HEK293T (cell line): ENCODE measurements at regions not wholly inside any gene's neighbourhood (a gene's known extent, or its start where the extent isn't known, plus 50 kb on each side); places are given as distances from the start of the nearest gene placed in this dataset.

Experiments used
- BHLHE40 ChIP-seq: fragments of 450-650 bp; IDR thresholded peaks from 2 replicates; pipeline ENCODE4 v1.6.1; 2016; ENCODE audit warnings: mild to moderate bottlenecking, moderate library complexity, borderline replicate concordance
- FOXA1 ChIP-seq: fragments of 450-650 bp; IDR thresholded peaks from 2 replicates; pipeline ENCODE4 v1.6.1; 2016; ENCODE audit warnings: mild to moderate bottlenecking
- NFRKB ChIP-seq: fragments of 450-650 bp; IDR thresholded peaks from 2 replicates; pipeline ENCODE4 v1.6.1; 2016; ENCODE audit warnings: mild to moderate bottlenecking, moderate library complexity
- SP1 ChIP-seq: fragments of 450-650 bp; IDR thresholded peaks from 2 replicates; pipeline ENCODE4 v1.6.1; 2017
- ZNF384 ChIP-seq: fragments of 450-650 bp; IDR thresholded peaks from 2 replicates; pipeline ENCODE4 v1.6.1; 2016

DNA sequence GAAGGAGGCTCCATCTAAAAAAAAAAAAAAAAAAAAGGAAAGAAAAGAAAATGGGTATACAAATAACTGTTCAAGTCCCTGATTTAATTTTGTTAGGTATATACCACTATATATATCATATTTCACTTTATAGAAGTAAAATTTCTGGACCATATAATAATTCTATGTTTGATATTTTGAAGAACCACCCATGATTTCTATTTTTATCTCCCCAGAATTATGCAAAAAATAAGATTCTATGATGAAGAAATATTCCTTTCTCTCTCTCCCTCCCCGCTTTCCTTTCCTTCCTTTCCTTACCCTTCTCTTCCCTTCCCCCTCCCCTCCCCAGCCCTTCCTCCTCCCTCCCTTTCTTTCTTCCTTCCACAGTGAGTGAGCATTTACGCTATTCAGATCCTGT lies 337.5 kb upstream of the SPANXN4 start:
- TF ChIP-seq FOXA1 (no peak), ZNF384 (no peak), NFRKB (no peak), BHLHE40 (no peak), SP1 (no peak)
